ENCODE measurements at regions not wholly inside any gene's neighbourhood (a gene's known extent, or its start where the extent isn't known, plus 50 kb on each side); places are given as distances from the start of the nearest gene placed in this dataset.

GRCh38 chr13:63901630-63902029 is 2486.0 kb upstream of the PCDH20 start:
- Mint-ChIP-seq H3K4me1 (no peaks in the 10 kb centered on the region), H3K27me3 (ENCODE audit: low read depth) (no peaks in the 10 kb centered on the region), H3K27ac (no peak overlapping the region), H3K9me3 (no peaks in the 10 kb centered on the region), H3K36me3 (no peaks in the 10 kb centered on the region), H3K4me3 (no peak overlapping the region)
- DNase-seq (ENCODE audit: low spot score) (peak; percentile 18), ATAC-seq (peak; percentile 83)
- POLR2A ChIA-PET: no interaction called here
- CTCF ChIA-PET: no interaction called here
- TF ChIP-seq ZNF281 (CRISPR knock-in tag; IDR thresholded peaks at IDR 0.05) (no peak), AFF4 (CRISPR knock-in tag; IDR thresholded peaks at IDR 0.05; ENCODE audit: borderline replicate concordance) (no peak), NFE2L1 (CRISPR knock-in tag; IDR thresholded peaks at IDR 0.05) (no peak), ZBTB43 (CRISPR knock-in tag; IDR thresholded peaks at IDR 0.05) (no peak), NR1H2 (CRISPR knock-in tag; IDR thresholded peaks at IDR 0.05) (no peak), JUN (CRISPR knock-in tag; IDR thresholded peaks at IDR 0.05) (no peak), RELA (CRISPR knock-in tag; IDR thresholded peaks at IDR 0.05; ENCODE audit: borderline replicate concordance) (no peak), OVOL2 (CRISPR knock-in tag; IDR thresholded peaks at IDR 0.05; ENCODE audit: borderline replicate concordance) (no peak), CTCF (IDR thresholded peaks at IDR 0.05) (no peak)

GRCh38 chr13:63900406-63900805 is 2484.8 kb upstream of the PCDH20 start:
- no peaks in the 10 kb centered on the region for H3K9me3 Mint-ChIP-seq
- H3K27ac Mint-ChIP-seq: no peak overlapping the region
- ATAC-seq: no peak
- no peak for TF ChIP-seq CREB1 (CRISPR knock-in tag; IDR thresholded peaks at IDR 0.05)
- no peak for TF ChIP-seq FOXJ3 (CRISPR knock-in tag; IDR thresholded peaks at IDR 0.05; ENCODE audit: borderline replicate concordance)
- TF ChIP-seq ETV6 (CRISPR knock-in tag; IDR thresholded peaks at IDR 0.05): no peak
- TF ChIP-seq CREM (CRISPR knock-in tag; IDR thresholded peaks at IDR 0.05): no peak
- no peak for TF ChIP-seq FOXP1 (CRISPR knock-in tag; IDR thresholded peaks at IDR 0.05; ENCODE audit: borderline replicate concordance)
- no peak for TF ChIP-seq JUN (CRISPR knock-in tag; IDR thresholded peaks at IDR 0.05)
- no peak for TF ChIP-seq ATF2 (CRISPR knock-in tag; IDR thresholded peaks at IDR 0.05; ENCODE audit: borderline replicate concordance, low read depth)
- no peak for TF ChIP-seq ATF6 (CRISPR knock-in tag; IDR thresholded peaks at IDR 0.05)
- no peak for TF ChIP-seq RORB (CRISPR knock-in tag; IDR thresholded peaks at IDR 0.05)
- no peak for TF ChIP-seq TP53 (CRISPR knock-in tag; IDR thresholded peaks at IDR 0.05)
- no peak for TF ChIP-seq SP1 (CRISPR knock-in tag; conservative IDR thresholded peaks at IDR 0.05)
- TF ChIP-seq NR1H2 (CRISPR knock-in tag; IDR thresholded peaks at IDR 0.05): no peak
- TF ChIP-seq SMAD4 (CRISPR knock-in tag; IDR thresholded peaks at IDR 0.05): no peak

More at GRCh38 chr13:63900406-63900805, 2484.8 kb upstream of the PCDH20 start:
- H3K4me1 Mint-ChIP-seq: no peaks in the 10 kb centered on the region
- no peaks in the 10 kb centered on the region for H3K27me3 Mint-ChIP-seq (ENCODE audit: low read depth)
- ChIA-PET POLR2A (no interaction called here), CTCF (no interaction called here)
- no peaks in the 10 kb centered on the region for H3K36me3 Mint-ChIP-seq
- H3K4me3 Mint-ChIP-seq: no peak overlapping the region
- DNase-seq (ENCODE audit: low spot score): no peak
